COLO668 (cell line): ENCODE measurements at regions not wholly inside any gene's neighbourhood (a gene's known extent, or its start where the extent isn't known, plus 50 kb on each side); places are given as distances from the start of the nearest gene placed in this dataset.
A peak's percentile ranks its signal among the peaks of the same experiment; 100 is the strongest.

Experiments used
- DNase-seq: peaks from one replicate; lab custom pipeline; 2025; ENCODE audit not compliant: unreplicated experiment; lab: John Stamatoyannopoulos, UW

GRCh38 chr1:55618199-55618598 is 403.0 kb upstream of the USP24 start:
- no peak for DNase-seq

GRCh38 chr1:55617288-55617982 is 402.3 kb upstream of the USP24 start:
- no peak for DNase-seq

GRCh38 chr1:55612988-55613387 is 397.8 kb upstream of the USP24 start:
- no peak for DNase-seq

DNA sequence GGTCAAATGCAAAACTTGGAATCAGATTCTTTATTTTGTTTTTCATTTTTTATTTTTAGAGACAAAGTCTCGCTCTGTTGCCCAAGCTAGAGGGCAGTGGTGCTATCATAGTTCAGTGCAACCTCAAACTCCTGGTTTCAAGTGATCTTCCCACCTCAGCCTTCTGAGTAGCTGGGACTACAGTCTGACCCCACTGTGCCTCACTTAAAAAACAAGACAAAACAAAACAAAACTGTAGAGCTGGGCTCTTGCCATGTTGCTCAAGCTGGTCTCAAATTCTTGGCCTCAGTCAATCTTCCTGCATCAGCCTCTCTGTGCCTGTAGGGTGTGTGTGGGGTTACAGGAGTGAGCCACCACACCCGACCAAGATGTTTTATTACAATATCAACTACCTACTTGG is 396.0 kb upstream of the USP24 start:
- DNase-seq = no peak

DNA sequence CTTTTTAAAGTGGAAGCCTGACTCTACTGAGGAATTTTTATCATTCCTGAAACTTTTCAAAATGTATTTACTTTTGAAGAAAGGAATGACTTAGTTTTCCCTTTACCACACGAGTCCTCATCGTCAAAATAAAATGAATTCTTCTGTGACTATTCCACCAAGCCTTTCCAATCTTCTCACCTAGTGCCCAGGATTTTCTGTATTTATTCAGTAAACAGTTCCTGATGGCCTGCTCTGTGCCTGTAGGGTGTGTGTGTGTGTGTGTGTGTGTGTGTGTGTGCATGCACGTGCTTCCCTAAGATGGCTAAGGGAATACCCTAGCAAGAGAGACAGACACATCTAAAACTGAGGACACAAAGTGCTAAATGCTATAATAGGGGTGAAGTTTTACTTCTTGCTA is 395.0 kb upstream of the USP24 start:
- no peak for DNase-seq

- DNase-seq = no peak
These were observed 394.5 kb upstream of the USP24 start for GRCh38 chr1:55609630-55610029.

DNA sequence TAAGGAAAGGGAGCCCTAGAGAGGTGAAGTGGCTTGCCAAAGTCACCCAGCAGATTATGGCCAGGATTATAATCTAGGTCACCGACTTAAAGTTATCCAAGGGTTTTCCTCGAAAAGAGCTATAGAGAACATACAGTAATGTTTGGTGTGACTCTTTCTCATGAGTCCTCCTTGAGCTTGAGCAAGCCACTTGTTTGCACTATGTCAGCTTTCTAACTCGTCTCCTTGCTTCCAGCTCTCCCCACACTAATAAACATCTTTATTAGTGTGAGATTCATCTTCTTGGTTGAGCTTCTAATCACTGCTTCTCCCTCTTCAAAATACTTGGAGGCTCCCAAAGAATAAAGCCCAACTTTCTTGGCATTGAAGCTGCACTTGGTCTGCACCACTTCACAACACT is 390.0 kb upstream of the USP24 start:
- DNase-seq = no peak

- no peak for DNase-seq
These were observed 389.6 kb upstream of the USP24 start for GRCh38 chr1:55604749-55605148.

- DNase-seq = no peak
These were observed 389.0 kb upstream of the USP24 start for GRCh38 chr1:55604179-55604578.

DNA sequence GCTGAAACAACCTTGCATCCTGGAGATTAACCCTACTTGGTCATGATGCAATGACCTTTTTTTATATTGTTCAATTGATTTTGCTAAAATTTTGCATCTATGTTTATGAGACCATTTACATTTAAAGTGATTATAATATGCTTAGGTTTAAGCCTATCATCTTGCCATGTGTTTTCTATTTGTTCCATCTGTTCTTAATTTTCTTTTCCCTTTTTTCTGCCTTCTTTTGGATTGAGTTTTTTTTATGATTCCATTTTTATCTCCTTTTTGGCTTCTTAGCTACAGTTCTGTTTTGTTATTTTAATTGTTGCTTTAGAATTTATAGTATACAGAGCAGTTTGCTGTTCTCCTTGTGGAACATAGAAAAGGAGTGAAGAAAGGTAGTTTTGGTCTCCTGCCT is 385.1 kb upstream of the USP24 start:
- DNase-seq = no peak

DNA sequence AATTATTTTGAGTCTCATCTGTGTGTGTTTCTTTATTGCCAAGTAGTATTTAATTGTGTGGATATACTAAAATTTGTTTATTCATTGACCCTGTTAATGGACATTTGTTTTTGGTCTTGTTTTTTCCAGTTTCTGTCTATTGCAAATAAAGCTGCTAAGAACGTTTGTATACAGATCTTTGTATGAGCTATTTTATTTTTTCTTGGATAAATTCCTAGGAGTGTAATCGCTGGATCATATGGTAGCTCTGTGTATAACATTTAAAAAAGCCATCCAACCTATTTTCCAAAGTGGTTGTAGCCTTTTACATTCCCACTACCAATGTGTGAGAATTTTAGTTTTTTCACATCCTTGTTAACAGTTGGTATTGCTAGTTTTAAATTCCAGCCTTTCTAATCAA is 382.7 kb upstream of the USP24 start:
- no peak for DNase-seq

GRCh38 chr1:55594701-55595100 is 379.5 kb upstream of the USP24 start:
- no peak for DNase-seq

GRCh38 chr1:55593298-55593697 is 378.1 kb upstream of the USP24 start:
- no peak for DNase-seq

DNA sequence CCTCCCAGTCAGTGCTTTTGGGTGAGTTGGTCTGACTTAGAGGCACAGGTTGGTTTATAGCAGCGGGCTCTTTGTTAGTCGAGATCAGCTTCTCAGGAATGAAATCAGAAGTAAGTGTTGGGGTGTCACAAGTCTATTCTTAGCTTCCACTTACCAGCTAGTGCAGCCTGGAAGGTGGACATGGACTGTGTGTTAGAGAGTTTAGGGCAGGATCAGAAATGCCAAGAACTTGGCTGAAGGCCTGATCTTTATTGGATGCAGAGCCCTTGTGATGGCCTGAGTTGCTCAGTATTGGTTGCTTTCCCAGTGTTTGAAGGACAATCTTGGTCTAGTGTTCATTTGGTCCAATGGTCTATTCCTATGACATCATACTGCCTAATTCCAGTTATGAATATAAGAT is 377.0 kb upstream of the USP24 start:
- DNase-seq = no peak

- no peak for DNase-seq
These were observed 374.6 kb upstream of the USP24 start for GRCh38 chr1:55589671-55590297.

DNA sequence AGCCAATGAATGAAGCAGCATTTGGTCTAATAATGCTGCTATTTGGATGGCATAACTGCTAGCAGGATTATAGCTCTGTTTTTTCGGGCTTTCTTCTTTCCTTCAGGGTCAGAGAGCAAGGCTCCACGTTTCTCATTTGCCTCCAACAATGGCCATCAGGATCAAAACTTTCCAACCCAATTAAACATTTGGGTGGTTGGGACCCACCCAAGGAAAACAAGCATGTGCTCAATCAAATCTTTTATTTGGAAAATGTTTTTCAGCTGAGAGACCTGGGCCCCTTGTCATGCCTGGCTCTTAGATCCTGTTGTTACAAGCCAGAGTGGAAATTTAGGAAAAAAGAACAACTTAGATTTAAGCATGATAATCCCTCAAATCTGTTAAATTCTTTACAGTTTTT is 373.1 kb upstream of the USP24 start:
- DNase-seq = no peak

DNA sequence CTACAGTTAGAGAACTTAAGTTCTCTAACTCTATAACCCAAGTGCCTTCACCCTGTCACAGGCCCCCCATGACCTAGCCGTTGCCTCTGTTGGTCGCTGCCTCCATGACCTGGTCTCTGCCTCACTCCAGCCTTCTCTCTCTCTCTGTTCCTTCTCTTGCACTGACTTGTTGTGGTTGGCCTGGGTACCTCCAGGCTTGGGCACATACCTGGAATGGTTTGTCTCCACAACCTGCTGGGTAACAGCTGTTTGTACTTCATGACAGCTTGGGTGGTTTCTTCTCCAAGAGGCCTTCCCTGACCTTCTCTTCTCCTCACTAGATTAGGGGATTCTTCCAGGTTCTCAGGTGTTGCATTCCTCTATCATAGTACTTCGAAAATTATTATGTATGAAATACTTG is 371.6 kb upstream of the USP24 start:
- DNase-seq = no peak

GRCh38 chr1:55585402-55585792 is 370.2 kb upstream of the USP24 start:
- no peak for DNase-seq

DNA sequence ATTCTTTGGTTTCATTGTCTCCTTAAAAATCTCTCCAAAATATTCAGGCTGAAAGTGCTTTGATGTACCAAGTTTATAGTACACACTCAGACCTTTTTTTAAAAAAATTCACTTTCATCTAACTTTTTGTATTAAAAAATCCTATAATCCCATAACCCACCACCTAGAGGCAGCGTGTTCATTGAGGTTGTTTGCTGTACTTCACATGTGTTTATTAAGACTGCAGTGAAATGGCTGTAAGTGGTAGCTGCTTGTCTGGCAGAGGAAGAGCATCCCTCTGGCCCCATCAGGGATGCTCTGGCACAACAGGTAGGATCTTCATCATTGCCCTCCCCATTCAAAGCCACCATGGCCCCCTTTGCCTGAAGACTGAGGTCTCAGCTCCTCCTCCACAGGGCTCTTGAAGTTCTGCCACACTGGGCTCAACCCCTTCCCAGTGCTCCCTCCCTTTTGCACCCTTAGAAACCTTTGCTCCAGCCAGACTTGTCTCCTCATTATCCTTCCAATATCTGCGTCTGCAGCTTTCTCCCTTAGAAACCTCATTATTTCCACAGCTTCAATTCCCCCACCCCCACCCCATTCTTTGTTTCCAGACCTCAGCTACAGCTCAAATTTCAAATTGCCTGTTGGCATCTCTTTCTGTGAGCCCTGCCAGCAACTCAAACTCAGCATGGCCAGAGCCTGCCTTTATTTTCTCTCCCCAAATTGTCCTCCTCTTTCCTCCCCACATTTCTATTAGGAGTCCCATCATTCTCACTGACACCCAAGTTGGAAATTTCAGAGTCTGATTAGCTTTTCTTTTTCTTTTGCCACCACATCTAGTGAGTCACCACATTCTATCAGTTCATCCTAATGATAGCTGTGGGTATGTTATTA is 369.6 kb upstream of the USP24 start:
- DNase-seq = peak; percentile 32

DNA sequence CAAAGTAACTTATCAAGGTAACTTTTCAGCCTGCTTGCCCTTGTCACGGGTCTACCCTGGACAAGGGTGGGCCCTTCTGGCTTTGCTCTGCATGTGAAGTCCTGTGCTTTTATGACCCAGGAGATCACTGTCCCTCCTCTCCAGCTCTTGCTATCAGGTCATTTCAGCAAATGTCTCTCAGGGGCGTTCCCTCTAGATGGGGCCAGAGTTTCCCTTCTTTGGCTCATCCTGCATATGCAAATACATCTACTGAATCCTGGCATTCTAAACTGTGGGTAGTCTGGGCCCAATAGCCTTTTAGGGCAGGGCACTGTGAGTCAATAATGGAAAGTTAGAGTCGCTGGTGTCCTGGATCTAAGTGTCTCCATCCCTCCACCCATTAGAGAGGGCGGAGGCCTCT is 366.9 kb upstream of the USP24 start:
- no peak for DNase-seq

GRCh38 chr1:55580845-55581332 is 365.7 kb upstream of the USP24 start:
- DNase-seq = no peak
